H1 (cell line): ENCODE measurements at regions not wholly inside any gene's neighbourhood (a gene's known extent, or its start where the extent isn't known, plus 50 kb on each side); places are given as distances from the start of the nearest gene placed in this dataset.

ENCODE experiments used
- CTCF ChIA-PET: fragments of 300-600 bp; sonication (Branson Sonifier 250); formaldehyde crosslinking; loops from one replicate; lab custom pipeline; 2021; ENCODE audit not compliant: partially characterized antibody; lab: Charles Lee
- POLR2A ChIA-PET: fragments of 300-600 bp; sonication (Branson Sonifier 250); formaldehyde crosslinking; loops from one replicate; lab custom pipeline; 2021; ENCODE audit warnings: inconsistent platforms; ENCODE audit not compliant: partially characterized antibody; lab: Charles Lee
- DNase-seq, 2 experiments: peaks; one replicate each; pipeline versions ENCODE4 v3.0.0 to v3.0.0-alpha.2; 2010 to 2022; ENCODE audit warnings: low spot score in 2 of 2, low read depth in 1 of 2, mixed read lengths in 1 of 2
- FAIRE-seq: peaks from 2 replicates; lab custom pipeline; 2011; peaks lifted over from hg19 to GRCh38; lab: Jason Lieb, UNC
- H2AFZ ChIP-seq: 2 replicates; pipeline ENCODE4 v1.8.1; 2012; ENCODE audit warnings: low read length, inconsistent platforms
- H2AK5ac ChIP-seq: 2 replicates; pipeline ENCODE4 v1.6.1; 2013; ENCODE audit warnings: low read depth, low read length
- H2BK120ac ChIP-seq: replicated peaks from 2 replicates; pipeline ENCODE3; 2013; ENCODE audit warnings: low read depth, low read length, inconsistent platforms
- H2BK12ac ChIP-seq: 2 replicates; pipeline ENCODE4 v1.6.1; 2013; ENCODE audit warnings: low read depth, low read length
- H2BK15ac ChIP-seq: 2 replicates; pipeline ENCODE4 v1.6.1; 2013; ENCODE audit warnings: low read length
- H2BK20ac ChIP-seq: 2 replicates; pipeline ENCODE4 v1.6.1; 2013; ENCODE audit warnings: low read length
- H2BK5ac ChIP-seq: 2 replicates; pipeline ENCODE4 v1.6.1; 2013; ENCODE audit warnings: low read depth, low read length
- H3K14ac ChIP-seq: 2 replicates; pipeline ENCODE4 v1.6.1; 2013; ENCODE audit warnings: inconsistent platforms; ENCODE audit not compliant: insufficient read length
- H3K18ac ChIP-seq: 2 replicates; pipeline ENCODE4 v1.6.1; 2013; ENCODE audit warnings: low read length; ENCODE audit errors: extremely low read depth
- H3K23ac ChIP-seq: 2 replicates; pipeline ENCODE4 v1.6.1; 2013; ENCODE audit warnings: inconsistent platforms; ENCODE audit not compliant: insufficient read length
- H3K23me2 ChIP-seq: 2 replicates; pipeline ENCODE4 v1.6.1; 2013; ENCODE audit warnings: low read depth, low read length
- H3K27ac ChIP-seq: 2 replicates; pipeline ENCODE4 v1.6.1; 2011; ENCODE audit warnings: low read depth, low read length, inconsistent platforms
- H3K27me3 ChIP-seq, 4 experiments: replicated peaks in 1 of 4; 1 replicate in 1 of 4; 2 replicates in 3 of 4; pipeline versions ENCODE4 v1.6.1 to v1.8.1; 2011 to 2013; ENCODE audit warnings: low read length in 3 of 4, mild to moderate bottlenecking in 3 of 4, inconsistent platforms in 2 of 4, mixed read lengths in 2 of 4, moderate library complexity in 1 of 4; ENCODE audit not compliant: control insufficient read depth in 3 of 4, insufficient read depth in 3 of 4; ENCODE audit errors: extremely low read depth in 1 of 4
- H3K36me3 ChIP-seq, 4 experiments: 2 replicates each; pipeline versions ENCODE4 v1.6.1 to v1.8.1; 2011 to 2013; ENCODE audit warnings: mild to moderate bottlenecking in 4 of 4, low read length in 3 of 4, moderate library complexity in 2 of 4, control low read depth in 1 of 4, inconsistent platforms in 1 of 4; ENCODE audit not compliant: insufficient read depth in 4 of 4, control insufficient read depth in 2 of 4
- H3K4ac ChIP-seq: replicated peaks from 2 replicates; pipeline ENCODE3; 2013; ENCODE audit warnings: low read length, low read depth, mixed read lengths, inconsistent platforms; ENCODE audit not compliant: insufficient read length
- H3K4me1 ChIP-seq, 4 experiments: replicated peaks in 1 of 4; 1 replicate in 1 of 4; 2 replicates in 3 of 4; pipeline versions ENCODE4 v1.6.1 to v1.8.1; 2011 to 2013; ENCODE audit warnings: low read length in 3 of 4, inconsistent platforms in 2 of 4, mixed read lengths in 1 of 4; ENCODE audit not compliant: insufficient read depth in 4 of 4, control insufficient read depth in 3 of 4
- H3K4me2 ChIP-seq, 2 experiments: 2 replicates each; pipeline versions ENCODE4 v1.6.1 to v1.8.1; 2011 to 2013; ENCODE audit warnings: low read depth in 2 of 2, low read length in 2 of 2, control low read depth in 1 of 2, inconsistent platforms in 1 of 2, mild to moderate bottlenecking in 1 of 2; ENCODE audit not compliant: insufficient read depth in 1 of 2
- H3K4me3 ChIP-seq, 4 experiments: fragments of 200-600, 300-600 bp in 1 of 4; sonication (generic), shearing (Covaris generic), sonication (Bioruptor Twin) in 1 of 4; 2 replicates each; pipeline versions ENCODE4 v1.5.1 to v1.8.1; 2011 to 2016; ENCODE audit warnings: low read length in 4 of 4, low read depth in 3 of 4, control low read depth in 2 of 4, inconsistent platforms in 2 of 4, mild to moderate bottlenecking in 2 of 4, mixed read lengths in 1 of 4, moderate library complexity in 1 of 4; ENCODE audit not compliant: insufficient read depth in 2 of 4; ENCODE audit errors: extremely low read depth in 1 of 4
- H3K56ac ChIP-seq: replicated peaks from 2 replicates; pipeline ENCODE3; 2013; ENCODE audit warnings: low read depth, mild to moderate bottlenecking, mixed read lengths, low read length, inconsistent platforms; ENCODE audit not compliant: insufficient read length
- H3K79me1 ChIP-seq: 2 replicates; pipeline ENCODE4 v1.6.1; 2013; ENCODE audit warnings: low read depth, low read length, control low read depth
- H3K79me2 ChIP-seq, 2 experiments: 2 replicates each; pipeline versions ENCODE4 v1.6.1 to v1.8.1; 2012 to 2013; ENCODE audit warnings: low read length in 2 of 2, mild to moderate bottlenecking in 2 of 2, inconsistent platforms in 1 of 2; ENCODE audit not compliant: insufficient read depth in 2 of 2, control insufficient read depth in 1 of 2
- H3K9ac ChIP-seq, 4 experiments: replicated peaks in 1 of 4; 1 replicate in 1 of 4; 2 replicates in 3 of 4; pipeline versions ENCODE4 v1.6.1 to v1.8.1; 2011 to 2013; ENCODE audit warnings: low read depth in 3 of 4, low read length in 3 of 4, control low read depth in 2 of 4, mild to moderate bottlenecking in 2 of 4, moderate library complexity in 2 of 4, inconsistent platforms in 1 of 4; ENCODE audit errors: extremely low read depth in 1 of 4
- H3K9me3 ChIP-seq, 2 experiments: 2 replicates each; pipeline versions ENCODE4 v1.6.1 to v1.8.1; 2012 to 2013; ENCODE audit warnings: mild to moderate bottlenecking in 2 of 2, moderate library complexity in 2 of 2, control low read depth in 1 of 2, inconsistent platforms in 1 of 2, low read depth in 1 of 2, low read length in 1 of 2, mixed read lengths in 1 of 2; ENCODE audit not compliant: insufficient read depth in 2 of 2
- H4K20me1 ChIP-seq, 2 experiments: replicated peaks in 1 of 2; 2 replicates each; pipeline versions ENCODE3 to v1.8.1; 2011 to 2013; ENCODE audit warnings: inconsistent platforms in 2 of 2, low read length in 2 of 2, mild to moderate bottlenecking in 1 of 2; ENCODE audit not compliant: insufficient read depth in 2 of 2, control insufficient read depth in 1 of 2
- H4K5ac ChIP-seq: 2 replicates; pipeline ENCODE4 v1.6.1; 2013; ENCODE audit warnings: low read length, low read depth, mixed read lengths, inconsistent platforms; ENCODE audit not compliant: insufficient read length
- H4K8ac ChIP-seq: 2 replicates; pipeline ENCODE4 v1.8.0; 2013; ENCODE audit warnings: mild to moderate bottlenecking, moderate library complexity, low read length, inconsistent platforms; ENCODE audit not compliant: insufficient read depth; ENCODE audit errors: extremely low read depth
- H4K91ac ChIP-seq: replicated peaks from 2 replicates; pipeline ENCODE3; 2013; ENCODE audit warnings: low read length, mixed read lengths, inconsistent platforms; ENCODE audit not compliant: insufficient read length
- EP300 ChIP-seq, 2 experiments: IDR thresholded peaks; 1 replicate in 1 of 2; 2 replicates in 1 of 2; pipeline ENCODE4 v1.6.1; 2011 to 2012; ENCODE audit warnings: low read depth in 2 of 2, low read length in 2 of 2, mild to moderate bottlenecking in 2 of 2, borderline replicate concordance in 1 of 2, inconsistent platforms in 1 of 2, moderate library complexity in 1 of 2
- JUN ChIP-seq: IDR thresholded peaks from 2 replicates; pipeline ENCODE4 v1.6.1; 2011; ENCODE audit warnings: low read depth, mild to moderate bottlenecking, improper control_type of control experiment, low read length
- KDM5A ChIP-seq: fragments of 200-600 bp; IDR thresholded peaks from 2 replicates; pipeline ENCODE4 v1.7.1; 2012; ENCODE audit warnings: mild to moderate bottlenecking, low read length, inconsistent platforms, mixed read lengths
- RBBP5 ChIP-seq: IDR thresholded peaks from 2 replicates; pipeline ENCODE4 v1.7.1; 2012; ENCODE audit warnings: low read depth, mild to moderate bottlenecking, inconsistent platforms, low read length, moderate library complexity, borderline replicate concordance
- SIRT6 ChIP-seq: IDR thresholded peaks from one replicate; pipeline ENCODE4 v1.7.1; 2012; ENCODE audit warnings: low read length, inconsistent platforms
- SP1 ChIP-seq: IDR thresholded peaks from 2 replicates; pipeline ENCODE4 v1.6.1; 2011; ENCODE audit warnings: low read depth, low read length
- TAF1 ChIP-seq: IDR thresholded peaks from 2 replicates; pipeline ENCODE4 v1.6.1; 2011; ENCODE audit warnings: mild to moderate bottlenecking, low read depth, low read length
- WGBS, 2 experiments: shearing (Covaris generic) in 1 of 2; methylation state at CpG; one replicate each; pipeline versions ENCODE4 v1.1.6 to v1.1.7; 2013 to 2015; ENCODE audit warnings: low lambda C conversion rate in 2 of 2, mixed read lengths in 2 of 2, inconsistent platforms in 1 of 2, low coverage in 1 of 2, missing lambda C conversion rate in 1 of 2; ENCODE audit not compliant: insufficient replicate concordance in 2 of 2, insufficient coverage in 1 of 2, insufficient read length in 1 of 2; ENCODE audit errors: extremely low coverage in 1 of 2, missing lambda C conversion rate in 1 of 2; 5-methylcytosine and 5-hydroxymethylcytosine counted together

GRCh38 chrX:42460706-42461105 is 317.3 kb downstream of the PPP1R2C start:
- no peak overlapping the region for H2BK5ac ChIP-seq
- H4K20me1 ChIP-seq: no peaks in the 10 kb centered on the region
- H3K14ac ChIP-seq: no peak overlapping the region
- no peak overlapping the region for H4K91ac ChIP-seq
- no peak overlapping the region for H2BK15ac ChIP-seq
- no peaks in the 10 kb centered on the region for H3K27me3 ChIP-seq
- TF ChIP-seq SIRT6 (no peak), RBBP5 (no peak), JUN (no peak), KDM5A (no peak), SP1 (no peak), TAF1 (no peak), EP300 (IDR thresholded peaks at IDR 0.05; ENCODE audit: borderline replicate concordance in 1 of 2, low read depth in 2 of 2, low read length in 2 of 2) (no peak)
- no peak overlapping the region for H3K9ac ChIP-seq
- H3K79me2 ChIP-seq: no peaks in the 10 kb centered on the region
- H2BK12ac ChIP-seq: no peak overlapping the region
- H3K4ac ChIP-seq: no peak overlapping the region
- no peak overlapping the region for H3K4me3 ChIP-seq
- no peaks in the 10 kb centered on the region for H3K23me2 ChIP-seq
- no peak for FAIRE-seq
- H3K79me1 ChIP-seq: no peaks in the 10 kb centered on the region
- no peak overlapping the region for H3K23ac ChIP-seq
- H3K18ac ChIP-seq: no peak overlapping the region
- H2AFZ ChIP-seq: no peak overlapping the region
- H3K4me2 ChIP-seq: no peak overlapping the region
- 88% methylated on average over 4 of the region's 4 CpGs; no CpG with 5 or more reads in 1 of the 2 experiments for WGBS, 2 experiments
- H4K5ac ChIP-seq: no peak overlapping the region
- no peaks in the 10 kb centered on the region for H3K4me1 ChIP-seq
- H4K8ac ChIP-seq: no peak overlapping the region
- POLR2A ChIA-PET: no interaction called here
- no peak overlapping the region for H2BK120ac ChIP-seq
- no peak overlapping the region for H2BK20ac ChIP-seq
- DNase-seq: no peak
- no peaks in the 10 kb centered on the region for H3K9me3 ChIP-seq
- no peak overlapping the region for H3K56ac ChIP-seq
- no peak overlapping the region for H3K27ac ChIP-seq
- no peaks in the 10 kb centered on the region for H3K36me3 ChIP-seq
- CTCF ChIA-PET: no interaction called here
- no peak overlapping the region for H2AK5ac ChIP-seq
